Panc1 (cell line): ENCODE measurements at regions not wholly inside any gene's neighbourhood (a gene's known extent, or its start where the extent isn't known, plus 50 kb on each side); places are given as distances from the start of the nearest gene placed in this dataset.

Source experiments
- ATAC-seq: fragments of 200-7000 bp; cut with Tn5 transposase; 2 replicates; pipeline ENCODE4 v1.9.1; 2020; ENCODE audit warnings: mild to moderate bottlenecking, moderate library complexity
- BruUV-seq: library from RNA; stranded (reverse); fragments of 400-500 nt; replicated peaks from 2 replicates; lab custom pipeline; 2021; lab: Mats Ljungman, UMichigan
- CTCF ChIA-PET: fragments of 300-600 bp; sonication (Branson Sonifier 250); formaldehyde crosslinking; loops from one replicate; lab custom pipeline; 2022; ENCODE audit warnings: antibody characterized with exemption; lab: Charles Lee
- POLR2A ChIA-PET: fragments of 300-600 bp; sonication (Branson Sonifier 250); formaldehyde crosslinking; loops from one replicate; lab custom pipeline; 2022; ENCODE audit warnings: antibody characterized with exemption; lab: Charles Lee
- DNase-seq: peaks from one replicate; pipeline ENCODE4 v3.0.0-alpha.2; 2010; ENCODE audit warnings: low read depth, low spot score
- H3K27ac ChIP-seq: 2 replicates; pipeline ENCODE4 v1.5.1; 2011; ENCODE audit warnings: mild to moderate bottlenecking, low read length, inconsistent platforms
- H3K27me3 ChIP-seq: fragments of 200-500 bp; sonication (Bioruptor generic); 2 replicates; pipeline ENCODE4 v1.6.0; 2014; ENCODE audit warnings: low read length, inconsistent platforms; ENCODE audit not compliant: control insufficient read depth, insufficient read depth
- H3K36me3 ChIP-seq: fragments of 200-500 bp; sonication (Bioruptor generic); 2 replicates; pipeline ENCODE4 v1.5.1; 2014; ENCODE audit warnings: inconsistent platforms, mild to moderate bottlenecking, low read length, moderate library complexity; ENCODE audit not compliant: control insufficient read depth, insufficient read depth
- H3K4me1 ChIP-seq: 2 replicates; pipeline ENCODE4 v1.5.1; 2011; ENCODE audit warnings: inconsistent platforms, mild to moderate bottlenecking, low read length, moderate library complexity; ENCODE audit not compliant: control insufficient read depth, insufficient read depth
- H3K4me3 ChIP-seq, 2 experiments: 2 replicates each; pipeline ENCODE4 v1.5.1; 2011 to 2012; ENCODE audit warnings: low read depth in 2 of 2, low read length in 2 of 2, mild to moderate bottlenecking in 2 of 2, inconsistent platforms in 1 of 2, moderate library complexity in 1 of 2
- H3K9me3 ChIP-seq: fragments of 200-500 bp; sonication (Bioruptor generic); 2 replicates; pipeline ENCODE4 v1.5.1; 2014; ENCODE audit warnings: low read depth, mild to moderate bottlenecking, inconsistent platforms, low read length, moderate library complexity; ENCODE audit not compliant: control insufficient read depth, insufficient read depth
- POLR2AphosphoS5 ChIP-seq: IDR thresholded peaks from 2 replicates; pipeline ENCODE4 v1.6.1; 2012; ENCODE audit warnings: mild to moderate bottlenecking, low read depth, low read length, moderate library complexity
- SIN3A ChIP-seq: IDR thresholded peaks from 2 replicates; pipeline ENCODE4 v1.6.1; 2012; ENCODE audit warnings: low read depth, mild to moderate bottlenecking, low read length, moderate library complexity, borderline replicate concordance; ENCODE audit not compliant: insufficient read depth
- TCF7L2 ChIP-seq: IDR thresholded peaks from 2 replicates; pipeline ENCODE4 v1.6.1; 2011; ENCODE audit warnings: mild to moderate bottlenecking, low read depth, low read length, inconsistent platforms
- in situ Hi-C: cut with HindIII; loops from 2 replicates; pipeline ENCODE4 v1.10.0; 2016; ENCODE audit warnings: low sequenced_read_pairs, low pct_unique_long_range_greater_than_20kb
- intact Hi-C: fragments of 100-400 bp; cut with micrococcal nuclease; formaldehyde crosslinking; loops from one replicate; pipeline ENCODE4 v1.10.0; 2022; ENCODE audit not compliant: unreplicated experiment
- TF ChIP-seq, protein P1 (sequence below): fragments of 450-650 bp; IDR thresholded peaks from 2 replicates; pipeline ENCODE4 v1.5.1; 2017; ENCODE audit warnings: mild to moderate bottlenecking
- TF ChIP-seq, protein P2 (sequence below), 2 experiments: IDR thresholded peaks; 2 replicates each; pipeline ENCODE4 v1.6.1; 2011 to 2012; ENCODE audit warnings: low read depth in 2 of 2, control low read depth in 1 of 2, low read length in 1 of 2, mild to moderate bottlenecking in 1 of 2, moderate library complexity in 1 of 2; ENCODE audit not compliant: insufficient read depth in 1 of 2

DNA sequence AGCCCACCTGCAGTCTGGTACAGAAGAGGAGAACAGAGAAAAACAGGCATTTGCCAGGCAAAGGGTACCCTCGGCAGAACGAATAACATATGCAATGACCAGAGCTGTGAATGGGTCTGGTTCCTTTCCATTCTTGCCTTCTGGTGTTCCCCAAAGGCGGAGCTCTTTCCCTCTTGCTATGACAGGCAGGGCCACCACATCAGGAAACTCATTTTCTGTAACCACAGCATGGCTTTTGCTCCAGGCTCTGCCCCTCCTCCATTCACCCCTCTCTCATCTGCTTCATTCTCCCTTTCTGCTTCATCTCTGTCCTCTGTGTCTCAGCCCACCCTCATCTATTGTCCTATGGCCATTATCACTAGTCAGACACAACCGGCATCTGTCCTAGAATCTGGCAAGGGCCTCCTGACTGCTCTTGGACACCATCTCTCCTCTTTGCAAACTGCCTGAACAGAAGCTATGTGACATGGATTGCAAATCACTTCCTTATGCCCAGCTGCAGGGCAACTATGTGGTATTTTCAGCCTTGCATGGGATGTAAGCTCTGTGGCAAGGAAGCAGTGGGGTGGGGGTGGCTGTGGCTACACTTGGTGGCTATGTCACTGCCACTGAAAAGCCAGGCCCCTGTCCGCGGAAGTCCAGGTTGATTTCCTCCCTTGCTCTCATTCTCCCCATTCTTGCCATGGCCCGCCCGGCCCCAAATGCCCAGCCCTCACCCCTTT, 78.8 kb upstream of the ABCD3 start:
- DNase-seq (no peak), ATAC-seq (no peak)
- H3K27me3 ChIP-seq, result no peaks in the 10 kb centered on the region
- in situ Hi-C loops (no loop called here), intact Hi-C loops (loop anchor here (10.0 kb wide), 1 partner anchor 175 kb away; no protein-coding TSS in a partner anchor)
- POLR2A ChIA-PET, result no interaction called here
- H3K4me1 ChIP-seq, result peaks cover 14% of the 10 kb centered on the region
- no peaks in the 10 kb centered on the region for H3K36me3 ChIP-seq
- H3K27ac ChIP-seq, result no peak overlapping the region
- no TSS peak for BruUV-seq
- no peaks in the 10 kb centered on the region for H3K9me3 ChIP-seq
- TF ChIP-seq SIN3A (no peak), POLR2AphosphoS5 (no peak), TCF7L2 (no peak)
- TF ChIP-seq, protein P1, sequence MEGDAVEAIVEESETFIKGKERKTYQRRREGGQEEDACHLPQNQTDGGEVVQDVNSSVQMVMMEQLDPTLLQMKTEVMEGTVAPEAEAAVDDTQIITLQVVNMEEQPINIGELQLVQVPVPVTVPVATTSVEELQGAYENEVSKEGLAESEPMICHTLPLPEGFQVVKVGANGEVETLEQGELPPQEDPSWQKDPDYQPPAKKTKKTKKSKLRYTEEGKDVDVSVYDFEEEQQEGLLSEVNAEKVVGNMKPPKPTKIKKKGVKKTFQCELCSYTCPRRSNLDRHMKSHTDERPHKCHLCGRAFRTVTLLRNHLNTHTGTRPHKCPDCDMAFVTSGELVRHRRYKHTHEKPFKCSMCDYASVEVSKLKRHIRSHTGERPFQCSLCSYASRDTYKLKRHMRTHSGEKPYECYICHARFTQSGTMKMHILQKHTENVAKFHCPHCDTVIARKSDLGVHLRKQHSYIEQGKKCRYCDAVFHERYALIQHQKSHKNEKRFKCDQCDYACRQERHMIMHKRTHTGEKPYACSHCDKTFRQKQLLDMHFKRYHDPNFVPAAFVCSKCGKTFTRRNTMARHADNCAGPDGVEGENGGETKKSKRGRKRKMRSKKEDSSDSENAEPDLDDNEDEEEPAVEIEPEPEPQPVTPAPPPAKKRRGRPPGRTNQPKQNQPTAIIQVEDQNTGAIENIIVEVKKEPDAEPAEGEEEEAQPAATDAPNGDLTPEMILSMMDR, result no peak
- TF ChIP-seq, protein P2, sequence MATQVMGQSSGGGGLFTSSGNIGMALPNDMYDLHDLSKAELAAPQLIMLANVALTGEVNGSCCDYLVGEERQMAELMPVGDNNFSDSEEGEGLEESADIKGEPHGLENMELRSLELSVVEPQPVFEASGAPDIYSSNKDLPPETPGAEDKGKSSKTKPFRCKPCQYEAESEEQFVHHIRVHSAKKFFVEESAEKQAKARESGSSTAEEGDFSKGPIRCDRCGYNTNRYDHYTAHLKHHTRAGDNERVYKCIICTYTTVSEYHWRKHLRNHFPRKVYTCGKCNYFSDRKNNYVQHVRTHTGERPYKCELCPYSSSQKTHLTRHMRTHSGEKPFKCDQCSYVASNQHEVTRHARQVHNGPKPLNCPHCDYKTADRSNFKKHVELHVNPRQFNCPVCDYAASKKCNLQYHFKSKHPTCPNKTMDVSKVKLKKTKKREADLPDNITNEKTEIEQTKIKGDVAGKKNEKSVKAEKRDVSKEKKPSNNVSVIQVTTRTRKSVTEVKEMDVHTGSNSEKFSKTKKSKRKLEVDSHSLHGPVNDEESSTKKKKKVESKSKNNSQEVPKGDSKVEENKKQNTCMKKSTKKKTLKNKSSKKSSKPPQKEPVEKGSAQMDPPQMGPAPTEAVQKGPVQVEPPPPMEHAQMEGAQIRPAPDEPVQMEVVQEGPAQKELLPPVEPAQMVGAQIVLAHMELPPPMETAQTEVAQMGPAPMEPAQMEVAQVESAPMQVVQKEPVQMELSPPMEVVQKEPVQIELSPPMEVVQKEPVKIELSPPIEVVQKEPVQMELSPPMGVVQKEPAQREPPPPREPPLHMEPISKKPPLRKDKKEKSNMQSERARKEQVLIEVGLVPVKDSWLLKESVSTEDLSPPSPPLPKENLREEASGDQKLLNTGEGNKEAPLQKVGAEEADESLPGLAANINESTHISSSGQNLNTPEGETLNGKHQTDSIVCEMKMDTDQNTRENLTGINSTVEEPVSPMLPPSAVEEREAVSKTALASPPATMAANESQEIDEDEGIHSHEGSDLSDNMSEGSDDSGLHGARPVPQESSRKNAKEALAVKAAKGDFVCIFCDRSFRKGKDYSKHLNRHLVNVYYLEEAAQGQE (IDR thresholded peaks at IDR 0.05; ENCODE audit: insufficient read depth in 1 of 2, low read depth in 2 of 2, low read length in 1 of 2), result no peak
- no peak overlapping the region for H3K4me3 ChIP-seq
- CTCF ChIA-PET, result interaction anchor here (0.6 kb wide), 1 partner anchor 705 kb away, joined by 3 read pairs; no protein-coding TSS in a partner anchor

DNA sequence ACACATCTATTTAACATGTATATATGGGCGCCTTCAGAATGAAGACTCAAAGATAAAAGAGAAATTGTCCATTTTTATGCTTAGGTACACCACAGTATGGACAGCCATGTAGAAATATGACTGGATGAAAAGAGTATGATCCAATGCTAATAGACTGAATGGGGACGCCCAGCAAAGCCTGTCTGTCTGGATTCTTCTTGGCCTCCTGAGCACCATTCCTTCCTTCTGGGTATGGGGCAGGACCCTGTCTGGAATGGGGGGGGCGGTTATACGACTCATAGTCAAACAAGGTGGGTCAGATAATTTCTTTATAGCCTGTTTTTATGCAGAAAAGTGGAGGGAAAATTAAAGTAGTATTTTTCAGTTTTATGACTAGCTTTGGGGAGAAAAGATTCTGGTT, 81.2 kb upstream of the ABCD3 start:
- ATAC-seq (no peak), DNase-seq (no peak)
- in situ Hi-C loops, result no loop called here
- H3K4me1 ChIP-seq, result peaks cover 33% of the 10 kb centered on the region
- TF ChIP-seq TCF7L2 (no peak), POLR2AphosphoS5 (no peak), SIN3A (no peak)
- TF ChIP-seq, protein P2 (IDR thresholded peaks at IDR 0.05; ENCODE audit: insufficient read depth in 1 of 2, low read depth in 2 of 2, low read length in 1 of 2), result no peak
- TF ChIP-seq, protein P1, result no peak
- no peaks in the 10 kb centered on the region for H3K36me3 ChIP-seq
- CTCF ChIA-PET, result interaction anchor here (0.5 to 3.1 kb wide), 7 partner anchors 41 to 485 kb away, joined by 3 to 19 read pairs (median 6); no protein-coding TSS in a partner anchor
- intact Hi-C loops, result loop anchor here (2.0 to 10.0 kb wide), 2 partner anchors 172 to 310 kb away; no protein-coding TSS in a partner anchor
- no TSS peak for BruUV-seq
- H3K4me3 ChIP-seq, result no peak overlapping the region
- H3K9me3 ChIP-seq, result no peaks in the 10 kb centered on the region
- no peaks in the 10 kb centered on the region for H3K27me3 ChIP-seq
- peak overlapping the region; percentile 32; the same call in 1 of the 2 replicates for H3K27ac ChIP-seq
- POLR2A ChIA-PET, result interaction anchor here (0.6 to 0.7 kb wide), 3 partner anchors 86 to 1545 kb away, joined by 3 to 8 read pairs (median 3); no protein-coding TSS in a partner anchor
